H1 (cell line): ENCODE measurements at regions not wholly inside any gene's neighbourhood (a gene's known extent, or its start where the extent isn't known, plus 50 kb on each side); places are given as distances from the start of the nearest gene placed in this dataset.

Source experiments
- CTCF ChIA-PET: fragments of 300-600 bp; sonication (Branson Sonifier 250); formaldehyde crosslinking; loops from one replicate; lab custom pipeline; 2021; ENCODE audit not compliant: partially characterized antibody; lab: Charles Lee
- POLR2A ChIA-PET: fragments of 300-600 bp; sonication (Branson Sonifier 250); formaldehyde crosslinking; loops from one replicate; lab custom pipeline; 2021; ENCODE audit warnings: inconsistent platforms; ENCODE audit not compliant: partially characterized antibody; lab: Charles Lee
- DNase-seq, 2 experiments: peaks; one replicate each; pipeline versions ENCODE4 v3.0.0 to v3.0.0-alpha.2; 2010 to 2022; ENCODE audit warnings: low spot score in 2 of 2, low read depth in 1 of 2, mixed read lengths in 1 of 2
- FAIRE-seq: peaks from 2 replicates; lab custom pipeline; 2011; peaks lifted over from hg19 to GRCh38; lab: Jason Lieb, UNC
- H2AFZ ChIP-seq: 2 replicates; pipeline ENCODE4 v1.8.1; 2012; ENCODE audit warnings: low read length, inconsistent platforms
- H2AK5ac ChIP-seq: 2 replicates; pipeline ENCODE4 v1.6.1; 2013; ENCODE audit warnings: low read depth, low read length
- H2BK120ac ChIP-seq: replicated peaks from 2 replicates; pipeline ENCODE3; 2013; ENCODE audit warnings: low read depth, low read length, inconsistent platforms
- H2BK12ac ChIP-seq: 2 replicates; pipeline ENCODE4 v1.6.1; 2013; ENCODE audit warnings: low read depth, low read length
- H2BK15ac ChIP-seq: 2 replicates; pipeline ENCODE4 v1.6.1; 2013; ENCODE audit warnings: low read length
- H2BK20ac ChIP-seq: 2 replicates; pipeline ENCODE4 v1.6.1; 2013; ENCODE audit warnings: low read length
- H2BK5ac ChIP-seq: 2 replicates; pipeline ENCODE4 v1.6.1; 2013; ENCODE audit warnings: low read depth, low read length
- H3K14ac ChIP-seq: 2 replicates; pipeline ENCODE4 v1.6.1; 2013; ENCODE audit warnings: inconsistent platforms; ENCODE audit not compliant: insufficient read length
- H3K18ac ChIP-seq: 2 replicates; pipeline ENCODE4 v1.6.1; 2013; ENCODE audit warnings: low read length; ENCODE audit errors: extremely low read depth
- H3K23ac ChIP-seq: 2 replicates; pipeline ENCODE4 v1.6.1; 2013; ENCODE audit warnings: inconsistent platforms; ENCODE audit not compliant: insufficient read length
- H3K23me2 ChIP-seq: 2 replicates; pipeline ENCODE4 v1.6.1; 2013; ENCODE audit warnings: low read depth, low read length
- H3K27ac ChIP-seq: 2 replicates; pipeline ENCODE4 v1.6.1; 2011; ENCODE audit warnings: low read depth, low read length, inconsistent platforms
- H3K27me3 ChIP-seq, 4 experiments: replicated peaks in 1 of 4; 1 replicate in 1 of 4; 2 replicates in 3 of 4; pipeline versions ENCODE4 v1.6.1 to v1.8.1; 2011 to 2013; ENCODE audit warnings: low read length in 3 of 4, mild to moderate bottlenecking in 3 of 4, inconsistent platforms in 2 of 4, mixed read lengths in 2 of 4, moderate library complexity in 1 of 4; ENCODE audit not compliant: control insufficient read depth in 3 of 4, insufficient read depth in 3 of 4; ENCODE audit errors: extremely low read depth in 1 of 4
- H3K36me3 ChIP-seq, 4 experiments: 2 replicates each; pipeline versions ENCODE4 v1.6.1 to v1.8.1; 2011 to 2013; ENCODE audit warnings: mild to moderate bottlenecking in 4 of 4, low read length in 3 of 4, moderate library complexity in 2 of 4, control low read depth in 1 of 4, inconsistent platforms in 1 of 4; ENCODE audit not compliant: insufficient read depth in 4 of 4, control insufficient read depth in 2 of 4
- H3K4ac ChIP-seq: replicated peaks from 2 replicates; pipeline ENCODE3; 2013; ENCODE audit warnings: low read length, low read depth, mixed read lengths, inconsistent platforms; ENCODE audit not compliant: insufficient read length
- H3K4me1 ChIP-seq, 4 experiments: replicated peaks in 1 of 4; 1 replicate in 1 of 4; 2 replicates in 3 of 4; pipeline versions ENCODE4 v1.6.1 to v1.8.1; 2011 to 2013; ENCODE audit warnings: low read length in 3 of 4, inconsistent platforms in 2 of 4, mixed read lengths in 1 of 4; ENCODE audit not compliant: insufficient read depth in 4 of 4, control insufficient read depth in 3 of 4
- H3K4me2 ChIP-seq, 2 experiments: 2 replicates each; pipeline versions ENCODE4 v1.6.1 to v1.8.1; 2011 to 2013; ENCODE audit warnings: low read depth in 2 of 2, low read length in 2 of 2, control low read depth in 1 of 2, inconsistent platforms in 1 of 2, mild to moderate bottlenecking in 1 of 2; ENCODE audit not compliant: insufficient read depth in 1 of 2
- H3K4me3 ChIP-seq, 4 experiments: fragments of 200-600, 300-600 bp in 1 of 4; sonication (generic), shearing (Covaris generic), sonication (Bioruptor Twin) in 1 of 4; 2 replicates each; pipeline versions ENCODE4 v1.5.1 to v1.8.1; 2011 to 2016; ENCODE audit warnings: low read length in 4 of 4, low read depth in 3 of 4, control low read depth in 2 of 4, inconsistent platforms in 2 of 4, mild to moderate bottlenecking in 2 of 4, mixed read lengths in 1 of 4, moderate library complexity in 1 of 4; ENCODE audit not compliant: insufficient read depth in 2 of 4; ENCODE audit errors: extremely low read depth in 1 of 4
- H3K56ac ChIP-seq: replicated peaks from 2 replicates; pipeline ENCODE3; 2013; ENCODE audit warnings: low read depth, mild to moderate bottlenecking, mixed read lengths, low read length, inconsistent platforms; ENCODE audit not compliant: insufficient read length
- H3K79me1 ChIP-seq: 2 replicates; pipeline ENCODE4 v1.6.1; 2013; ENCODE audit warnings: low read depth, low read length, control low read depth
- H3K79me2 ChIP-seq, 2 experiments: 2 replicates each; pipeline versions ENCODE4 v1.6.1 to v1.8.1; 2012 to 2013; ENCODE audit warnings: low read length in 2 of 2, mild to moderate bottlenecking in 2 of 2, inconsistent platforms in 1 of 2; ENCODE audit not compliant: insufficient read depth in 2 of 2, control insufficient read depth in 1 of 2
- H3K9ac ChIP-seq, 4 experiments: replicated peaks in 1 of 4; 1 replicate in 1 of 4; 2 replicates in 3 of 4; pipeline versions ENCODE4 v1.6.1 to v1.8.1; 2011 to 2013; ENCODE audit warnings: low read depth in 3 of 4, low read length in 3 of 4, control low read depth in 2 of 4, mild to moderate bottlenecking in 2 of 4, moderate library complexity in 2 of 4, inconsistent platforms in 1 of 4; ENCODE audit errors: extremely low read depth in 1 of 4
- H3K9me3 ChIP-seq, 2 experiments: 2 replicates each; pipeline versions ENCODE4 v1.6.1 to v1.8.1; 2012 to 2013; ENCODE audit warnings: mild to moderate bottlenecking in 2 of 2, moderate library complexity in 2 of 2, control low read depth in 1 of 2, inconsistent platforms in 1 of 2, low read depth in 1 of 2, low read length in 1 of 2, mixed read lengths in 1 of 2; ENCODE audit not compliant: insufficient read depth in 2 of 2
- H4K20me1 ChIP-seq, 2 experiments: replicated peaks in 1 of 2; 2 replicates each; pipeline versions ENCODE3 to v1.8.1; 2011 to 2013; ENCODE audit warnings: inconsistent platforms in 2 of 2, low read length in 2 of 2, mild to moderate bottlenecking in 1 of 2; ENCODE audit not compliant: insufficient read depth in 2 of 2, control insufficient read depth in 1 of 2
- H4K5ac ChIP-seq: 2 replicates; pipeline ENCODE4 v1.6.1; 2013; ENCODE audit warnings: low read length, low read depth, mixed read lengths, inconsistent platforms; ENCODE audit not compliant: insufficient read length
- H4K8ac ChIP-seq: 2 replicates; pipeline ENCODE4 v1.8.0; 2013; ENCODE audit warnings: mild to moderate bottlenecking, moderate library complexity, low read length, inconsistent platforms; ENCODE audit not compliant: insufficient read depth; ENCODE audit errors: extremely low read depth
- H4K91ac ChIP-seq: replicated peaks from 2 replicates; pipeline ENCODE3; 2013; ENCODE audit warnings: low read length, mixed read lengths, inconsistent platforms; ENCODE audit not compliant: insufficient read length
- BACH1 ChIP-seq: IDR thresholded peaks from 2 replicates; pipeline ENCODE4 v1.6.1; 2012; ENCODE audit warnings: low read length, improper control_type of control experiment
- CHD2 ChIP-seq: IDR thresholded peaks from 2 replicates; pipeline ENCODE4 v1.6.1; 2012; ENCODE audit warnings: low read length, improper control_type of control experiment
- RBBP5 ChIP-seq: IDR thresholded peaks from 2 replicates; pipeline ENCODE4 v1.7.1; 2012; ENCODE audit warnings: low read depth, mild to moderate bottlenecking, inconsistent platforms, low read length, moderate library complexity, borderline replicate concordance
- WGBS, 2 experiments: shearing (Covaris generic) in 1 of 2; methylation state at CpG; one replicate each; pipeline versions ENCODE4 v1.1.6 to v1.1.7; 2013 to 2015; ENCODE audit warnings: low lambda C conversion rate in 2 of 2, mixed read lengths in 2 of 2, inconsistent platforms in 1 of 2, low coverage in 1 of 2, missing lambda C conversion rate in 1 of 2; ENCODE audit not compliant: insufficient replicate concordance in 2 of 2, insufficient coverage in 1 of 2, insufficient read length in 1 of 2; ENCODE audit errors: extremely low coverage in 1 of 2, missing lambda C conversion rate in 1 of 2; 5-methylcytosine and 5-hydroxymethylcytosine counted together

- no peaks in the 10 kb centered on the region for H3K9me3 ChIP-seq
- no peaks in the 10 kb centered on the region for H4K20me1 ChIP-seq
- ChIA-PET CTCF (interaction anchor here (0.6 to 1.4 kb wide), 4 partner anchors 10 to 425 kb away, joined by 3 read pairs; no protein-coding TSS in a partner anchor), POLR2A (interaction anchor here (0.7 kb wide), 1 partner anchor 580 kb away, joined by 3 read pairs; no protein-coding TSS in a partner anchor)
- no peak overlapping the region for H3K9ac ChIP-seq
- no peak for DNase-seq
- WGBS, 2 experiments = 84% methylated on average over 14 of the region's 14 CpGs; no CpG with 5 or more reads in 1 of the 2 experiments
- H2BK12ac ChIP-seq = no peak overlapping the region
- no peak overlapping the region for H2BK15ac ChIP-seq
- no peak overlapping the region for H2BK20ac ChIP-seq
- no peak overlapping the region for H4K91ac ChIP-seq
- H2AFZ ChIP-seq = no peak overlapping the region
- H3K27ac ChIP-seq = no peak overlapping the region
- no peak overlapping the region for H3K18ac ChIP-seq
- no peak overlapping the region for H4K5ac ChIP-seq
- no peak overlapping the region for H3K4ac ChIP-seq
- H3K79me1 ChIP-seq = no peaks in the 10 kb centered on the region
- no peaks in the 10 kb centered on the region for H3K23me2 ChIP-seq
- H4K8ac ChIP-seq = no peak overlapping the region
- H3K27me3 ChIP-seq = no peaks in the 10 kb centered on the region
- no peak overlapping the region for H2BK120ac ChIP-seq
- no peak overlapping the region for H2AK5ac ChIP-seq
- H3K4me3 ChIP-seq = no peak overlapping the region
- H3K4me2 ChIP-seq = no peak overlapping the region
- H3K36me3 ChIP-seq = no peaks in the 10 kb centered on the region
- FAIRE-seq = no peak
- no peak overlapping the region for H3K56ac ChIP-seq
- H2BK5ac ChIP-seq = no peak overlapping the region
- H3K23ac ChIP-seq = no peak overlapping the region
- no peak overlapping the region for H3K14ac ChIP-seq
- H3K4me1 ChIP-seq = peaks cover 0 to 2% (median 0%) of the 10 kb centered on the region in 4 experiments; a peak in 1 of 7 replicates
- no peak for TF ChIP-seq CHD2
- TF ChIP-seq RBBP5 = no peak
- no peak for TF ChIP-seq BACH1
- H3K79me2 ChIP-seq = no peaks in the 10 kb centered on the region
Measured at GRCh38 chr18:78820161-78820834, 159.3 kb upstream of the SALL3 start.
